NT2/D1 (cell line): ENCODE measurements at regions not wholly inside any gene's neighbourhood (a gene's known extent, or its start where the extent isn't known, plus 50 kb on each side); places are given as distances from the start of the nearest gene placed in this dataset.

Experiments
- DNase-seq: peaks from one replicate; pipeline ENCODE4 v3.0.0-alpha.2; 2011; ENCODE audit warnings: low read depth, low spot score
- H3K27me3 ChIP-seq: 2 replicates; pipeline ENCODE4 v1.6.0; 2011; ENCODE audit warnings: mild to moderate bottlenecking; ENCODE audit not compliant: insufficient read length, insufficient read depth
- H3K36me3 ChIP-seq: 2 replicates; pipeline ENCODE4 v1.6.1; 2011; ENCODE audit warnings: mild to moderate bottlenecking, low read length, mixed read lengths; ENCODE audit not compliant: insufficient read depth, insufficient read length
- H3K4me1 ChIP-seq: 2 replicates; pipeline ENCODE4 v1.5.1; 2011; ENCODE audit not compliant: insufficient read depth, insufficient read length
- H3K4me3 ChIP-seq: 2 replicates; pipeline ENCODE4 v1.5.1; 2011; ENCODE audit warnings: low read depth; ENCODE audit not compliant: insufficient read length
- H3K9ac ChIP-seq: 2 replicates; pipeline ENCODE4 v1.6.0; 2011; ENCODE audit warnings: low read depth; ENCODE audit not compliant: insufficient read length
- H3K9me3 ChIP-seq: 2 replicates; pipeline ENCODE4 v1.5.1; 2011; ENCODE audit warnings: mild to moderate bottlenecking, low read length; ENCODE audit not compliant: insufficient read depth
- SUZ12 ChIP-seq: IDR thresholded peaks from 2 replicates; pipeline ENCODE4 v1.6.1; 2011; ENCODE audit not compliant: insufficient read length, insufficient read depth; ENCODE audit errors: extremely low read depth
- YY1 ChIP-seq: IDR thresholded peaks from 2 replicates; pipeline ENCODE4 v1.6.1; 2011; ENCODE audit not compliant: insufficient read length, insufficient read depth
- ZNF274 ChIP-seq: IDR thresholded peaks from 2 replicates; pipeline ENCODE4 v1.6.1; 2011; ENCODE audit warnings: mild to moderate bottlenecking, low read depth, low read length

GRCh38 chr1:94305704-94306103, 68.3 kb upstream of the ARHGAP29 start:
- Histone ChIP-seq H3K4me1 (no peaks in the 10 kb centered on the region), H3K27me3 (no peaks in the 10 kb centered on the region), H3K36me3 (no peaks in the 10 kb centered on the region), H3K9ac (no peak overlapping the region), H3K9me3 (no peaks in the 10 kb centered on the region), H3K4me3 (no peak overlapping the region)
- DNase-seq: no peak
- TF ChIP-seq YY1 (no peak), ZNF274 (no peak), SUZ12 (no peak)

GRCh38 chr1:94304553-94304952, 67.2 kb upstream of the ARHGAP29 start:
- Histone ChIP-seq H3K9me3 (no peaks in the 10 kb centered on the region), H3K27me3 (no peaks in the 10 kb centered on the region), H3K9ac (no peak overlapping the region), H3K4me3 (no peak overlapping the region), H3K36me3 (no peaks in the 10 kb centered on the region), H3K4me1 (no peaks in the 10 kb centered on the region)
- DNase-seq: no peak
- TF ChIP-seq SUZ12 (no peak), YY1 (no peak), ZNF274 (no peak)

- H3K36me3 ChIP-seq: no peaks in the 10 kb centered on the region
- no peaks in the 10 kb centered on the region for H3K9me3 ChIP-seq
- H3K9ac ChIP-seq: no peak overlapping the region
- H3K4me3 ChIP-seq: no peak overlapping the region
- H3K4me1 ChIP-seq: no peaks in the 10 kb centered on the region
- DNase-seq: no peak
- TF ChIP-seq SUZ12: no peak
- no peaks in the 10 kb centered on the region for H3K27me3 ChIP-seq
Observed at GRCh38 chr1:94303005-94303404, 65.6 kb upstream of the ARHGAP29 start.

- no peak for DNase-seq
- H3K4me3 ChIP-seq: no peak overlapping the region
- no peak overlapping the region for H3K9ac ChIP-seq
- no peaks in the 10 kb centered on the region for H3K4me1 ChIP-seq
- H3K36me3 ChIP-seq: no peaks in the 10 kb centered on the region
- TF ChIP-seq ZNF274: no peak
- no peak for TF ChIP-seq SUZ12
- TF ChIP-seq YY1: no peak
- H3K27me3 ChIP-seq: no peaks in the 10 kb centered on the region
- no peaks in the 10 kb centered on the region for H3K9me3 ChIP-seq
Observed at GRCh38 chr1:94302497-94302896, 65.1 kb upstream of the ARHGAP29 start.

- no peaks in the 10 kb centered on the region for H3K36me3 ChIP-seq
- H3K4me3 ChIP-seq: no peak overlapping the region
- no peak for TF ChIP-seq SUZ12
- no peak for TF ChIP-seq YY1
- no peak for TF ChIP-seq ZNF274
- H3K4me1 ChIP-seq: no peaks in the 10 kb centered on the region
- no peak overlapping the region for H3K9ac ChIP-seq
- H3K27me3 ChIP-seq: no peaks in the 10 kb centered on the region
- no peaks in the 10 kb centered on the region for H3K9me3 ChIP-seq
- DNase-seq: no peak
Observed at GRCh38 chr1:94301186-94301585, 63.8 kb upstream of the ARHGAP29 start.

GRCh38 chr1:94300731-94301130, 63.3 kb upstream of the ARHGAP29 start:
- TF ChIP-seq ZNF274 (no peak), YY1 (no peak), SUZ12 (no peak)
- Histone ChIP-seq H3K9ac (no peak overlapping the region), H3K4me1 (no peaks in the 10 kb centered on the region)

GRCh38 chr1:94299627-94300553, 62.5 kb upstream of the ARHGAP29 start:
- Histone ChIP-seq H3K9me3 (0 out of 2 replicates have a peak, but pooled peaks cover under 1% of the 10 kb centered on the region), H3K4me3 (no peak overlapping the region), H3K9ac (no peak overlapping the region), H3K27me3 (no peaks in the 10 kb centered on the region), H3K4me1 (no peaks in the 10 kb centered on the region), H3K36me3 (no peaks in the 10 kb centered on the region)
- peak; percentile 79 for DNase-seq
- TF ChIP-seq YY1 (no peak), ZNF274 (no peak), SUZ12 (no peak)

More at GRCh38 chr1:94300731-94301130, 63.3 kb upstream of the ARHGAP29 start:
- Histone ChIP-seq H3K9me3 (no peaks in the 10 kb centered on the region), H3K27me3 (no peaks in the 10 kb centered on the region), H3K36me3 (no peaks in the 10 kb centered on the region), H3K4me3 (no peak overlapping the region)
- no peak for DNase-seq
